Hematopoietic multipotent progenitor cell treated with erythropoietin and hydrocortisone succinate and interleukin-3 and kit ligand, for 4 days (in vitro differentiated cells): ENCODE measurements at regions not wholly inside any gene's neighbourhood (a gene's known extent, or its start where the extent isn't known, plus 50 kb on each side); places are given as distances from the start of the nearest gene placed in this dataset.

Source experiments
- DNase-seq: peaks from one replicate; pipeline ENCODE4 v3.0.0-alpha.2; 2015

DNA sequence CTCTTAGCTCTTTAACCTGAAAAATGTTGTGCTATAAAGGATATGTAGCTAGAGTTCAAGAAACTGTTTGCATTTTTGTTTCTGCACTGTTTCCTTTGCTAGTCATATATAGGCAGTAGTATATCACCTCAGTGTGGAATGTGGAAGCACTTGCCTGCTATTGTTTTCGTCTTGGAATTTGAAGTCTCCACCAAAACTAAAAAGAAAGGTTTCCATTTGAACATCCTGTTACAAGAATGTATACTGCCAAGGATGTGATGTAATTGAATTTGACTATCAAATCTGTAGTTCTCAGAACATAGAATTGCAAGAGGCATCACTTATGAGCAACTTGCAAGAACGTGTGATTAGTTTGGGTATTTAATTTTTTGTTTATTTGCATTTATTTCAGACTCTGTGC is 51.1 kb upstream of the MEOX2 start:
- no peak for DNase-seq
